Femur (tissue), 1 donor: ENCODE measurements at regions not wholly inside any gene's neighbourhood (a gene's known extent, or its start where the extent isn't known, plus 50 kb on each side); places are given as distances from the start of the nearest gene placed in this dataset.

Source experiments
- DNase-seq: peaks from one replicate; pipeline ENCODE4 v3.0.0-alpha.2; 2017

- no peak for DNase-seq
Observed at GRCh38 chr14:46279327-46279726, 372.3 kb downstream of the RPL10L start.

GRCh38 chr14:46259536-46259935, 392.0 kb downstream of the RPL10L start:
- DNase-seq = no peak

GRCh38 chr14:46256381-46256780, 395.2 kb downstream of the RPL10L start:
- no peak for DNase-seq

GRCh38 chr14:46250113-46250703, 401.4 kb downstream of the RPL10L start:
- no peak for DNase-seq

- no peak for DNase-seq
Observed at GRCh38 chr14:46248001-46248630, 403.5 kb downstream of the RPL10L start.

GRCh38 chr14:46245276-46245675, 406.3 kb downstream of the RPL10L start:
- DNase-seq = no peak

- DNase-seq = no peak
Observed at GRCh38 chr14:46233786-46234185, 417.8 kb downstream of the RPL10L start.

GRCh38 chr14:46230540-46230939, 421.0 kb downstream of the RPL10L start:
- no peak for DNase-seq

- no peak for DNase-seq
Observed at GRCh38 chr14:46215801-46216200, 435.8 kb downstream of the RPL10L start.

- no peak for DNase-seq
Observed at GRCh38 chr14:46198676-46199075, 452.9 kb downstream of the RPL10L start.

GRCh38 chr14:46197856-46198255, 453.7 kb downstream of the RPL10L start:
- DNase-seq = no peak
